ENCODE measurements at regions not wholly inside any gene's neighbourhood (a gene's known extent, or its start where the extent isn't known, plus 50 kb on each side); places are given as distances from the start of the nearest gene placed in this dataset.

- TF ChIP-seq CTCF (IDR thresholded peaks at IDR 0.05 in 4 of 5, conservative IDR thresholded peaks at IDR 0.05 in 1 of 5) = no peak
- TF ChIP-seq POLR2A (IDR thresholded peaks at IDR 0.05) = no peak
These were observed 139.6 kb downstream of the VEGFA start for GRCh38 chr6:43909474-43910148.
